AG09309 (cell line): ENCODE measurements at regions not wholly inside any gene's neighbourhood (a gene's known extent, or its start where the extent isn't known, plus 50 kb on each side); places are given as distances from the start of the nearest gene placed in this dataset.

Experiments
- DNase-seq: peaks from one replicate; pipeline ENCODE4 v3.0.0-alpha.2; 2010; ENCODE audit warnings: low read depth
- H3K4me3 ChIP-seq: 2 replicates; pipeline ENCODE4 v1.5.1; 2011; ENCODE audit warnings: mild to moderate bottlenecking, low read depth, low read length, moderate library complexity; ENCODE audit not compliant: control insufficient read depth
- TF ChIP-seq, protein P1 (sequence below): IDR thresholded peaks from 2 replicates; pipeline ENCODE4 v1.5.1; 2011; ENCODE audit warnings: mild to moderate bottlenecking, low read depth, low read length, inconsistent platforms; ENCODE audit not compliant: insufficient read depth, control insufficient read depth; ENCODE audit errors: missing control alignments

DNA sequence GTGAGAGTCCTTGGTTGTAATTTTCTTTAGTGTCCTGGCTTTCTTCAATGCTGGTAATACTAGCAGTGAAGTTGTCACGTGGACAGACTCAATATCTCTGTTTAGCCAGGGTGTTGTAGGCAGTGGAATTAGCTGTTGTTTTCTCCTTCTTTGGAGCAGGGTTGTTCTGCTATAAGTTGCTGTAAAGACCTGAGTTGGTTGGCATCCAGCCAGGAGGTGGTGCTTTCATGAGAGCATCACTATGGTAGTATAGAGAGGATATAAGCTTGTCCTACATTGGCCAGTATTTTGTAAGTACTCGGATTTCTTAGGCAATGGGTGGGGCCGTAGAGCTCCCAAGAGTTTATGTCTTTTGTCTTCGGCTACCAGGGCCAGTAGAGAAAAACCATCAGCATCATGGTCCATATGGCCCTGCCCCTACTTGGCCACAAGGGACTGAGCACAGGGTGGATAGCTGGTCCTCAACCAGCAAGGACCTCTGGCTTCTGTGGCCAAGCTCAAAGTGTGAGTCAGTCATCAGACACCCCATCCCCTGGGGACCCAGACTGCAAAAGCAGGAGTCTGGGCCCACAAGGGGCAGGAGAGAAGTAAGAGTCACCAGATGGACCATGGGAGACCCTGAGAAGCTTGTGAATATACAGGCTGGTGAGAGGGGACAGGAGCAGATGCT lies 127.9 kb upstream of the NXT1 start:
- no peak overlapping the region for H3K4me3 ChIP-seq
- no peak for DNase-seq
- TF ChIP-seq, protein P1, sequence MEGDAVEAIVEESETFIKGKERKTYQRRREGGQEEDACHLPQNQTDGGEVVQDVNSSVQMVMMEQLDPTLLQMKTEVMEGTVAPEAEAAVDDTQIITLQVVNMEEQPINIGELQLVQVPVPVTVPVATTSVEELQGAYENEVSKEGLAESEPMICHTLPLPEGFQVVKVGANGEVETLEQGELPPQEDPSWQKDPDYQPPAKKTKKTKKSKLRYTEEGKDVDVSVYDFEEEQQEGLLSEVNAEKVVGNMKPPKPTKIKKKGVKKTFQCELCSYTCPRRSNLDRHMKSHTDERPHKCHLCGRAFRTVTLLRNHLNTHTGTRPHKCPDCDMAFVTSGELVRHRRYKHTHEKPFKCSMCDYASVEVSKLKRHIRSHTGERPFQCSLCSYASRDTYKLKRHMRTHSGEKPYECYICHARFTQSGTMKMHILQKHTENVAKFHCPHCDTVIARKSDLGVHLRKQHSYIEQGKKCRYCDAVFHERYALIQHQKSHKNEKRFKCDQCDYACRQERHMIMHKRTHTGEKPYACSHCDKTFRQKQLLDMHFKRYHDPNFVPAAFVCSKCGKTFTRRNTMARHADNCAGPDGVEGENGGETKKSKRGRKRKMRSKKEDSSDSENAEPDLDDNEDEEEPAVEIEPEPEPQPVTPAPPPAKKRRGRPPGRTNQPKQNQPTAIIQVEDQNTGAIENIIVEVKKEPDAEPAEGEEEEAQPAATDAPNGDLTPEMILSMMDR, result no peak

DNA sequence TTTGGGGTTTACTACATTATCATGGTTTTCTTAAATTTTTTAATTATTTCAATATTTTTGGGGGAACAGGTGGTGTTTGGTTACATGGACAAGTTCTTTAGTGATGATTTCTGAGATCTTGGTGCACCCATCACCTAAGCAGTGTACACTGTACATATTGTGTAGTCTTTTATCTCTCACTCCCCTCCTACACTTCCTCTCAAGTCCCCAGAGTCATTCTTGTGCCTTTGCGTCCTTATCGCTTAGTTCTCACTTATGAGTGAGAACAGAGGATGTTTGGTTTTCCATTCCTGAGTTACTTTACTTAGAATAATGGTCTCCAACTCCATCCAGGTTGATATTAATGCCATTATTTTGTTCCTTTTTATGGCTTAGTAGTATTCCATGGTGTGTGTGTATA lies 130.9 kb upstream of the CD93 start:
- DNase-seq, result no peak
- TF ChIP-seq, protein P1, result no peak
- no peak overlapping the region for H3K4me3 ChIP-seq

DNA sequence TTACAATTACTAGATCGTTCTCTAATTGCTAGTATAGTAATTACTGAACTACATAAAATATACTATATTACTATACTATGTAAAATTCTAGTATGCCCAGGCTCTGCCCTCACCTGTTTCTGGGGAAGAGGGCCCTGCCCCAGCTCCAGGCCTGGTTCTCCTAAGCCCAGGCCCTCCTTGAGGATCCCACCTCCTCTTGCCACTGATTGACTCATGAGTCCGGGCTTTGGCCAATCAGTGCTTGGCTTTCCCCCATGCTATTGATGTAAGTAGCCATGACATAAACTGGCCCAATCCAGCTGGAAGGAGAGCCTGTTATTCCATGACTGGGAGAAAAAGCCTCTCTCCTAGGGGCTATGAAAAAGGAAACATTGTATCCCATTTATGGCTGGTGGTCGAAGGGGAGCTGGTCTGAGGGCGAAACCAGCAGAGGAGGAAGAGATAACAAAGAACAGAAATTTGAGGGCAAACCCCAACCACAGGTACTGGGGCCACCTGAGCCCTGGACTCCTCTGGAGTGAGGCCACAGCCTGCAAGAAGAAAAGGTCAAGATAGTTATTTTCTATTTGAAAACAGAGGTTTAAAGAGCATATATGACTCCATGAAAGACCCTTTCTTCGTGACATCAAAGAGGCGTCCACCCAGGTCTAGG lies 129.3 kb upstream of the CD93 start:
- no peak overlapping the region for H3K4me3 ChIP-seq
- no peak for DNase-seq
- TF ChIP-seq, protein P1, result no peak

DNA sequence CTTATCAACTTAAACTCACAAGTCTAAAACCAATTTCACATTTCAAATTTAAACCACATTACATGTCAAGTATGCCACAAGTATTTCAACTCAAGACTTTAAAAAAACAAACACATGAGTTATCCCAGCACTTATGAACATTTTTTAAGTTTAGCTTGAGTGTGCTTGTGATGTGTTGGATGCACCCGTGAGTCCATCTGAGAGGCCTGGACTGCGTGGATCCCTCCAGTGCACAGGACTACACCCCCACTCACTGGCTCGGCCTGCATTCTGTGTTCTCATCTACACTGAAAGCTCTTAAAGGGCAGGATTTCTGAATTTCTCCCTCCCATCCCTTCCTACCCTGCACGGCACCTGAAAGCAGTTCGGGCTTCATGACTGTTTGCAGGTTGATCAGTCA lies 128.8 kb upstream of the CD93 start:
- TF ChIP-seq, protein P1, result no peak
- no peak for DNase-seq
- no peak overlapping the region for H3K4me3 ChIP-seq

DNA sequence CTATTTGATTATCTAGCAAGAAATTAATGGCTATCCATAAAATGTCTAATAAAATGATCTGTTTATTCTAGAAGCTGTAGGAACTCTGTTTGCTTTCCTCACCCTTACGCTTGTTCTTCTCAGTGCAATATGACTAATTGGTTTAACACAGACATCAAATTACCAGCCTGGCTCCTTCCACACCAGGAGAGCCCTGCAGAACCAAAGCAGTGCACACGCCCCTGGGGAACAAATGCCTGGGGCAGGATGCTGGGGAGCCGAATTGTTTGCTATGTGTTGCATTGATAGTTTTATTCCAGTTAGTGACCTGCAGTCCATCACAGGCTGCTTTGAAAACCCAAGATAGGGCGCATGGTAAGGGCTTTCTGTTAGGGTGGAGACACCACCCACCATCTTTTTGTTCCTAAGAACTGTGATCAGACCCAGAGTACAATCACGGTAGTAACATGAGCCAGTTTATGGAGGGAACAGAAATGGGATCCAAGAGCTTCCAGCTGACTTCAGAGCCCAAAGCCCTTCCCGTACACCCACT lies 126.4 kb upstream of the CD93 start:
- no peak overlapping the region for H3K4me3 ChIP-seq
- TF ChIP-seq, protein P1, result no peak
- no peak for DNase-seq

DNA sequence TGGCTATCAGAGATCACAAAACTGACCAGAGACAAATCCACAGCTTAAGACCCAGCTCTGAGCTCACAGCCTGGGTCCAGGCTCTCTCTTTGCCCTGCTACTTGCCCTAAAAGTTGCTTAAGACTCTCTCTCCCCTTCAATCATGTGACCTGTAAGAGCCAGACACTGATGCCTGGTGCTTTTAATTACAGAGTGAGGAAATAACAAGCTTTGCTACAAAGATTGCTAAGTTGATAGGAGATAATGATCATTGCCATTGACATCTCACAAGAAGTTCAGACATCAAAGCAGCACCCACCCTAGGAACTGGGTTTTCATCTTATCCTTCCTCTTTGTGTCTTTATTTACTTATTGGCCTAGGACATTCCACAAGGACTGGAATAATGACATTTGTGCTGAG lies 125.9 kb upstream of the CD93 start:
- no peak for DNase-seq
- H3K4me3 ChIP-seq, result no peak overlapping the region
- TF ChIP-seq, protein P1, result no peak
